Thyroid gland (tissue), 4 donors: ENCODE measurements at regions not wholly inside any gene's neighbourhood (a gene's known extent, or its start where the extent isn't known, plus 50 kb on each side); places are given as distances from the start of the nearest gene placed in this dataset. TPM values are rescaled to one million over a fixed set of nuclear protein-coding genes. Genes with fewer than 3 reads are reported as not detected.

ENCODE experiments used
- DNase-seq, 2 donors: peaks; one replicate each; pipeline ENCODE4 v3.0.0-alpha.2; 2019
- H3K27ac ChIP-seq, 3 donors: fragments of 200-600 bp; sonication (generic); 1 replicate in 2 of 3; 2 replicates in 1 of 3; pipeline ENCODE4 v1.5.1; 2016 to 2019; ENCODE audit warnings: mild to moderate bottlenecking in 1 of 3, moderate library complexity in 1 of 3
- H3K27me3 ChIP-seq: fragments of 200-600 bp; sonication (generic); one replicate; pipeline ENCODE4 v1.5.1; 2019
- H3K36me3 ChIP-seq, 2 donors: fragments of 200-600 bp; sonication (generic); one replicate each; pipeline ENCODE4 v1.5.1; 2016 to 2019
- H3K4me1 ChIP-seq, 2 donors: fragments of 200-600 bp; sonication (generic); one replicate each; pipeline ENCODE4 v1.5.1; 2017 to 2019
- H3K4me3 ChIP-seq, 3 donors: fragments of 200-600 bp; sonication (generic); replicated peaks in 1 of 3; 1 replicate in 2 of 3; 2 replicates in 1 of 3; pipeline ENCODE4 v1.5.1; 2016; ENCODE audit warnings: mild to moderate bottlenecking in 1 of 3
- H3K9me3 ChIP-seq: fragments of 200-600 bp; sonication (generic); one replicate; pipeline ENCODE4 v1.5.1; 2017
- CTCF ChIP-seq, 6 experiments: fragments of 200-600 bp in 3 of 6; fragments of 450-650 bp in 3 of 6; sonication (generic) in 3 of 6; IDR thresholded peaks; one replicate each; pipeline ENCODE4 v1.5.1; 2016 to 2019; ENCODE audit warnings: antibody characterized with exemption in 6 of 6, mild to moderate bottlenecking in 2 of 6, inconsistent platforms in 1 of 6, moderate library complexity in 1 of 6
- POLR2A ChIP-seq, 2 donors: fragments of 450-650 bp; IDR thresholded peaks; one replicate each; pipeline ENCODE4 v1.6.1; 2017; ENCODE audit warnings: antibody characterized with exemption in 2 of 2, mild to moderate bottlenecking in 2 of 2, moderate library complexity in 1 of 2
- WGBS, 2 donors: methylation state at CpG; one replicate each; pipeline ENCODE4 v1.1.5; 2017; 5-methylcytosine and 5-hydroxymethylcytosine counted together
- intact Hi-C: fragments of 100-400 bp; cut with DNase I; formaldehyde crosslinking; loops from one replicate; pipeline ENCODE4 v1.15.1; 2023
- small RNA-seq: library from RNA; depleted of rRNA; stranded (forward); fragments of <200 nt; gene quantifications from one replicate; pipeline ENCODE3, GENCODE V24; 2016

GRCh38 chr13:75910591-75910990, 274.5 kb downstream of the LMO7 start:
- WGBS, 2 donors: 59 to 69% methylated on average over 2 of the region's 2 CpGs
- no peaks in the 10 kb centered on the region for H3K36me3 ChIP-seq
- intact Hi-C loops: no loop called here

More at GRCh38 chr13:75910591-75910990, 274.5 kb downstream of the LMO7 start:
- Histone ChIP-seq H3K27me3 (no peaks in the 10 kb centered on the region), H3K4me3 (no peak overlapping the region), H3K4me1 (no peaks in the 10 kb centered on the region), H3K27ac (no peak overlapping the region), H3K9me3 (no peaks in the 10 kb centered on the region)
- DNase-seq: no peak
- TF ChIP-seq CTCF (IDR thresholded peaks at IDR 0.05) (no peak), POLR2A (IDR thresholded peaks at IDR 0.05) (no peak)

Small RNA genes lying in the stretch of these regions (small RNA-seq; reads per million reads assigned to genes)
- not detected for gene RN7SL571P
